ENCODE measurements at regions not wholly inside any gene's neighbourhood (a gene's known extent, or its start where the extent isn't known, plus 50 kb on each side); places are given as distances from the start of the nearest gene placed in this dataset.
A peak's percentile ranks its signal among the peaks of the same experiment; 100 is the strongest.
"Not testable (repeated sequence)": the region's sequence is repeated elsewhere in the genome, so short reads cannot be mapped to it uniquely, and the experiment has no call there.

GRCh38 chr9:109653470-109653869, 126.5 kb upstream of the PALM2AKAP2 start:
- DNase-seq (ENCODE audit: extremely low read depth, low read depth) = no peak

GRCh38 chr9:109663978-109664377, 116.0 kb upstream of the PALM2AKAP2 start:
- not testable (repeated sequence) for DNase-seq (ENCODE audit: extremely low read depth, low read depth)

- DNase-seq (ENCODE audit: extremely low read depth, low read depth) = not testable (repeated sequence)
Measured at GRCh38 chr9:109665736-109666135, 114.3 kb upstream of the PALM2AKAP2 start.

GRCh38 chr9:109681301-109681700, 98.7 kb upstream of the PALM2AKAP2 start:
- no peak for DNase-seq (ENCODE audit: extremely low read depth, low read depth)

DNA sequence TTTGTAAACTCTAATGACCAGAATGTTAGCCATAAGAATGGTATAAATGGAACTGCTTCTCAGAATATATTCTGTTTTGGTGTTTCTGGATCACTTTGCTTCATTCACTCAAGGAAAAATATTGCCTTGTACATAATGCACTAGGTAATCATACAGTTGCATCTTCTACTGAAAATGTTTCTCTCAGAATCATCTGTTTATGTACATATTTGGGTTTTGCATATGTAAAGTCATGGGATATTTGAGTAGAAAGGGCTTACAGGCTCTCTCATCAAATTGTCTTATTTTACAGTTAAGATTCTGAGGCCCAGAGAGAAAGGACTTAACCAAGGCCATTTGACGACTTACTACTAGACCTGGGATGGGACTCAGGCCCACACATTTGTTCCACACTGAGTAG, 97.8 kb upstream of the PALM2AKAP2 start:
- DNase-seq (ENCODE audit: extremely low read depth, low read depth) = no peak

- no peak for DNase-seq (ENCODE audit: extremely low read depth, low read depth)
Measured at GRCh38 chr9:109683521-109683920, 96.5 kb upstream of the PALM2AKAP2 start.

GRCh38 chr9:109689701-109690100, 90.3 kb upstream of the PALM2AKAP2 start:
- no peak for DNase-seq (ENCODE audit: extremely low read depth, low read depth)

DNA sequence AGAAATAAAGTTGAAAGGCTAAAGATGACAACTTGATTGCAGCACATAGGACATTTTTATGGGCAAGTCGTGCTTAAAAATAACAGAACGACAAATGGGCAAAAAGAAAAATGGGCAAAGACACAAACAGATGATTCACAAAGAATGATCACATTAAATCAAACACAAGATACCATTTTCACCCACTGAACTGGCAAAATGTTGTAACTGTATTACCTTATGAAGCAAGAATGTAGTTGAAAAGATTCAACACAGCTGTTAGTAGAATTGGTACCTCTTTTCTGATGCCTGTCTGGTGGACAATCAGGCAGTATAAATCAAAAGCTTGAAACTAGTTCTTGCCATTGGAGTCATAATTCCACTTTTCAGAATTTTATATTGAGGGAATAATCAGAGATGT, 81.0 kb upstream of the PALM2AKAP2 start:
- DNase-seq (ENCODE audit: extremely low read depth, low read depth) = no peak

DNA sequence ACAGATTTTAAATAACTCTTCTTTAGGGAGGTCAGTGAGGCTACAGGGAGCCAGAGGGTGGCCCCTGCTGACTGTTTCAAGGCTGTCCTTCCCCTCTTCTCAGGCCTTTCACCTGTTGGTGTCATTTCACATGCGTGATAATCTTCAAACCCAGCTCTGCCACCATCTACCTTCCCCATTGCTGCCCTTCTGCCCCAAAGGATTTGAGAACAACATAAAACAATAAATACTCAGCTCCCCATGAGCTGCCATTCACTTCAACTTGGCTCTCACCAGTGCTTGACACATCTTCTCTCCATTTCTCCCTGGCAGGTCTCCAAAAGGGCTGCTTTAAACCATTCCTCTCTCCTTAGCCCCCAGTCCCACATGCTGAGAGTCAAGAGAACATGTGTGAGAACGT, 75.5 kb upstream of the PALM2AKAP2 start:
- DNase-seq (ENCODE audit: extremely low read depth, low read depth) = no peak

DNA sequence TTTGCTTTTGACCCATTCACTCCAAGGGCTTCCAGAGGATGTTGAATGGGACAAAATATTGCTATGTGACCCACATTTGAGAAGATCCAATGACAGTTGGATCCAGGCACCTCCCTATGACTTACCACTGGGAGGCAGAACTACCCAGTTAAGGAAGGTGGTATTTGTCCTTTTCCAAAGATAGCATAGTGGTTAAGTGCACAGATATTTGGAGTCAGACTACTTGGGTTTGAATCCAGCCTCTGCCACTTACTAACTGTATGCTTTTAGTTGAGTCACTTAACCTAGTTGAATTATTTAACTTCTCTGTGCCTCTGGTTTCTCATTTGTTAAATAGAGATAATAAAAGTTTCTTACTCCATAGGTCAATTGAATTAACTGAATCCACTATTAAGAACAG, 74.5 kb upstream of the PALM2AKAP2 start:
- peak; percentile 34 for DNase-seq (ENCODE audit: extremely low read depth, low read depth)

- DNase-seq (ENCODE audit: extremely low read depth, low read depth) = no peak
Measured at GRCh38 chr9:109707355-109707754, 72.6 kb upstream of the PALM2AKAP2 start.

DNA sequence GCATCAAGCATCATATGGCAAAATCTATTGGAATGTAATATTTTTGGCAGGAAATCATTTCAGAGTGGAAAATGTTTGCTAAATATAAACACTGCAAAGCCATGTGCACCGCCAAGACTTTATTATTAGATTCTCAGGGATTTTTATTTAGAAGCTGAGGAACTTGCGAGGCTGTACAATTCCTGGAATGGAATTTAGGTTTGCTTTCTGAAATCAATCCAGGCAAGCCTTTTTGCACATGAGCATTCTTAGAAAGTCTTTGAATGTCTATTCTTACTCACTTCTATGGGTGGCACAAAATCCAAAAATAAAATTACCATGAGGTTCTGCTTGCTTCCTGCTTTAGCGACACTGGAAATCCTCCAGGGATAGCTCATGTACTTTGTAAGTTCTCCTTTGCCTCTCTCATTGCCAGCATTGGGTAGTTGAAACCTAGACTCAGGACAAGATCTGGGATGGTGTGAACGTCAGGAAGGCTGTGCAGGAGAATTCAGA, 71.5 kb upstream of the PALM2AKAP2 start:
- no peak for DNase-seq (ENCODE audit: extremely low read depth, low read depth)

GRCh38 chr9:109709866-109710265, 70.1 kb upstream of the PALM2AKAP2 start:
- DNase-seq (ENCODE audit: extremely low read depth, low read depth) = no peak

DNA sequence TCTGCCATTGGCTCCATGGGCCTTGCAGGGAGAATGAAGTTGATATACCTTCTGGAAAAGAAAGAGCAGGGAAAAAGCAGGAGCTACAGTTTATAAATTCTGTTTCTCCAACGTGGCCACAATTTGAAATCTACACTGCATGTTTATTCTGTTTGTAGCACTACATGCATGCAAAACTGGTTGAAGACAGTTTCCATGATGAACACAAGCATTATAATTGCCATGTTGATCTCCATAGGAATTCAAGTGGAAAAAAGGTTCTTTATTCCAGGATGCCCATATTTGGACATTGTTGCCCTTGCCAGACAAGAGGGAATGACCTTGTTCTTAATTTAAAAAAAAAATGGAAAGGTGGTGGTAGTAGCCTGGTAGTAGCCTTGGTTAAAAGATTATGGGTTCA, 69.2 kb upstream of the PALM2AKAP2 start:
- no peak for DNase-seq (ENCODE audit: extremely low read depth, low read depth)

- no peak for DNase-seq (ENCODE audit: extremely low read depth, low read depth)
Measured at GRCh38 chr9:109715344-109715743, 64.7 kb upstream of the PALM2AKAP2 start.

DNA sequence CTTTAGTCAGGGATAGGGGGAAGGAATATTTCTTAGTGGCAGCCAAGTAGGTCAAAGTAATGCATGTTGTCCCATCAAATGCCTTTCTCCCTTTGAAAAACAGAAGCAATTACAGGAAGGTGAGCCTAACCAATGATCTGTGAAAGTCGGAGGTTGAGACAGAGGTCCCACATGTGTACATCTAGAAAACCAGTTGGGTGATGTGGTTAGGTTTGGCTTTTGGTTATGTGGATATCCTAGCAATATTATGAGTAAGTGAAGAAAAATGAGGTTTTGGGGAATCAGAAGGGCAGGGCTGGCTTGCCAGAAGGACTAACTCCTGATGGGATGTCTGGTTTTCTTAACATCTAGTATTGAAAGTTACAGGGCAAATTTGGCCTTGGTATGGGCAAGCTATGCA, 63.4 kb upstream of the PALM2AKAP2 start:
- no peak for DNase-seq (ENCODE audit: extremely low read depth, low read depth)

DNA sequence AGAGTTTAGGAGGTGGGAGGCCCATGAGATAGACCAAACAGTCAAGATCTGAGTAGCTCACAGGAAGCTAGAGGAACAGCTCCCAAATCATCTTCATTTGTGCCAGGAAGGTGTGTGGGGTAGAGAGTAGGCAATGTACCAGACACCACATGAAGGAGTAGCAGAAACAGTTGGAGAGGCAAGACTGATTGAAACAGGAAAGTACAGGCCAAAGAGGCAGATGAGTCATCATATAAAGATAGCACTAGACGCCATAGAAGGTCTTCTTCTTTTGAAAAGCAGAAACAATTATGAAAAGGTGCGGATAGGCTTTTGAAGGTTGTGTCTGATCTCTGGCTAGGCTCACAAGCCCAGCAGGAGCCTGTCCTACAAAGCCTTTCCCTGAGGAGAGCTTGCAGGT, 62.7 kb upstream of the PALM2AKAP2 start:
- DNase-seq (ENCODE audit: extremely low read depth, low read depth) = no peak

DNA sequence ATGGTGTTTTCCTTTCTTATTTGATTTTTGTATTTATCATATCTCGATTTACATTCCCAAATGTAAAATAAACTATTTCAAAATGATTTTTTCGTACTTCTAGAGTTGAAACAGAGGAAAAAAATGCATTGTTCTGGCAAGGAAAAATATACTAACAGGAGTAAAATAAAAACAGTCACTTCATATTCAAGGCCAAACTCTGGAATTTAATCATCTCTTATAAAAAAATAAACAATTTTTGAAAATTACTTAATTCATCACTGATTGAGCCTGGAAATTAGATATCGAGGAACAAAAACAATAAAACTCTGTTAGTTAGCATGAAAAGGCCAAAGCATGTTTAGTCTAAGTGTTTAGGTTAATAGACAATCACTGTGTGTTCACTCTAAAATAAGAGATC, 61.1 kb upstream of the PALM2AKAP2 start:
- no peak for DNase-seq (ENCODE audit: extremely low read depth, low read depth)

DNA sequence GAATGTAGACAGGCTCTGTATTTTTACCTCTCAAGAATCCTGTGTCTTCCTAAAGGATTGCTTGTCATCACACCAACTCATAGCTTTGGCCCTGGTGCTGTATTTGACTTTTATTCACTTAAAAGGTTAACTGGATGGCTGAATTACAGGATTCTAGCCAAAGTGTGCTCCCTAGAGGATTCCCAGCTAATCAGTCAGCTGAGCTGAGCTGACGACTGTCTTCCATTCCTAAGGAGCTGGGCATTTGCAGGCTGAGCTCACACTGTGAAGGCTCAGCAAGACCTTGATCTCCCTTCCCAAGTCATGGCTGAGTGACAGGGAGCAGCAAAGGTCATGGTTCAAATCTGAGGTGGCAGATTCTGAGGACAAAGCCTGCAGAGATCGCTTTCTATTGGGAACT, 59.0 kb upstream of the PALM2AKAP2 start:
- DNase-seq (ENCODE audit: extremely low read depth, low read depth) = no peak

DNA sequence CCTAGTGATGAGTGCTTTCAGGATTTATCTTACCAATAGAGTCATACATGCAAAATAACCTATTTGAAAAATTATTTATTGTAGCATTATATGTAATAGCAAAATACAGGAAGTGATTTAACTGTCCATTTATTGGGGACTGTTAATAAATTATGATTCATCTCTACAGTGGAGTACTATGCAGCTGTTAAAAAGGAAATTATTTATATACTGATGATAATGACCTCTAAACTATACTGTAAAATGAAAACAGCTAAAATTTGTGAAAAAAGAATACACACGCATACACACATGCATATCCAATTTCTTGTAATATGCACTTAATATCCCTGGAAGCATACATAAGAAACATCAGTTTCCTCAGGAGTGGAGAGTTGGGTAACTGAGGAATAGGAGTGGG, 58.0 kb upstream of the PALM2AKAP2 start:
- DNase-seq (ENCODE audit: extremely low read depth, low read depth) = no peak

GRCh38 chr9:109723781-109724180, 56.2 kb upstream of the PALM2AKAP2 start:
- no peak for DNase-seq (ENCODE audit: extremely low read depth, low read depth)

- DNase-seq (ENCODE audit: extremely low read depth, low read depth) = no peak
Measured at GRCh38 chr9:109725460-109725859, 54.5 kb upstream of the PALM2AKAP2 start.

DNA sequence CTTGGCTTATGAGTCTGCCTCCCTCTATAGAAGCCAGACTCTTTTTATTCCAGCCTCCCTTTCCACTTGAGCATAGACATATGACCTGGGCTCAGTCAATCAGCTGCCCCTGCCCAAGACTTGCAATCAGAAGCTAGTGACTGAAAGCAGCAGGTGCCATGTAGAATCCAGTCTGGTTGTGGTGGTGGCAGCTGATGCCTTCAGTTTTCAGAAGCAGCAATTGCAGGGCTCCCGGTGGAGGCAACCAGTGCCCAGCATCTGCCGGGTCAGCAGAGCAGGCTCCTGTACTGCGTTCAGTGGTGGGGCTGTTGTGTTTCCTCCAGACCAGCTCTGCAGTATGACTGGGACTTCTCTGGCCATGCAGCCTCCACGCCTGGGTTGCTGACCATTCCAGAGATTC, 53.9 kb upstream of the PALM2AKAP2 start:
- DNase-seq (ENCODE audit: extremely low read depth, low read depth) = no peak

Data from NCI-H460 (cell line).